ENCODE measurements at regions not wholly inside any gene's neighbourhood (a gene's known extent, or its start where the extent isn't known, plus 50 kb on each side); places are given as distances from the start of the nearest gene placed in this dataset.
A peak's percentile ranks its signal among the peaks of the same experiment; 100 is the strongest.

GRCh38 chr9:103991001-103991400, 103.1 kb upstream of the SMC2 start:
- CTCF ChIA-PET: no interaction called here
- peak overlapping the region in 1 of 9 donors; percentile 4 for H3K27ac Mint-ChIP-seq
- H3K4me3 ChIP-seq (ENCODE audit: low read length): no peak overlapping the region
- ATAC-seq: no peak
- no peaks in the 10 kb centered on the region for H3K9me3 ChIP-seq (ENCODE audit: control insufficient read depth in 2 of 3, low read length in 3 of 3)
- no peak overlapping the region for H3K27ac ChIP-seq (ENCODE audit: low read depth, low read length)
- H3K27me3 Mint-ChIP-seq: peaks cover 0 to 10% (median 4%) of the 10 kb centered on the region in 5 donors
- DNase-seq: no peak
- H3K36me3 Mint-ChIP-seq: no peaks in the 10 kb centered on the region
- H3K36me3 ChIP-seq (ENCODE audit: control insufficient read depth in 2 of 3, insufficient read depth in 3 of 3, low read length in 3 of 3): no peaks in the 10 kb centered on the region
- no peaks in the 10 kb centered on the region for H3K9me3 Mint-ChIP-seq
- intact Hi-C loops (cut with micrococcal nuclease): no loop called here
- POLR2A ChIA-PET: no interaction called here
- H3K4me1 Mint-ChIP-seq: peaks cover 0 to 8% (median 0%) of the 10 kb centered on the region in 7 donors
- H3K4me3 Mint-ChIP-seq: no peak overlapping the region
- H3K27me3 ChIP-seq (ENCODE audit: control insufficient read depth in 2 of 2, insufficient read depth in 2 of 2, low read length in 2 of 2): no peaks in the 10 kb centered on the region
- no peaks in the 10 kb centered on the region for H3K4me1 ChIP-seq (ENCODE audit: control insufficient read depth in 2 of 2, insufficient read depth in 2 of 2, low read length in 2 of 2)

DNA sequence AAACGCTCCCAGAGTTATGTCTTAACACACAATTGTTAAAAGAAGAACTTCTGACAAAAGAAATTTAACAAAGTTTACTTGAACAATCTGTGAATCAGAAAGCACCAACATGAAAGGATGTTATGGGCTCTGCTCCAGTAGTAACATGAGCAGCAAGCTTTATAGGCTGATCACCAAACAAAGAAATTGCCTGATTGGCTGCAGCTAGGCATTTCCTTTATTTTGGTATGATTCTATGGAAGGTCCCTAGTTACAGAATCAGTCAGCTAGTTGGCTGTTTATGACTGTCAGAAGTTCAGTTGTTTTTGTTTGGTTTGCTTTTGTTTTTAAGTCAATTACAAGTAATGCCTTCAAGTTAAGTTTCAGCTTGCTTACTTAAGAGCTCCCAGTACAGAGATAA, 102.4 kb upstream of the SMC2 start:
- POLR2A ChIA-PET: no interaction called here

DNA sequence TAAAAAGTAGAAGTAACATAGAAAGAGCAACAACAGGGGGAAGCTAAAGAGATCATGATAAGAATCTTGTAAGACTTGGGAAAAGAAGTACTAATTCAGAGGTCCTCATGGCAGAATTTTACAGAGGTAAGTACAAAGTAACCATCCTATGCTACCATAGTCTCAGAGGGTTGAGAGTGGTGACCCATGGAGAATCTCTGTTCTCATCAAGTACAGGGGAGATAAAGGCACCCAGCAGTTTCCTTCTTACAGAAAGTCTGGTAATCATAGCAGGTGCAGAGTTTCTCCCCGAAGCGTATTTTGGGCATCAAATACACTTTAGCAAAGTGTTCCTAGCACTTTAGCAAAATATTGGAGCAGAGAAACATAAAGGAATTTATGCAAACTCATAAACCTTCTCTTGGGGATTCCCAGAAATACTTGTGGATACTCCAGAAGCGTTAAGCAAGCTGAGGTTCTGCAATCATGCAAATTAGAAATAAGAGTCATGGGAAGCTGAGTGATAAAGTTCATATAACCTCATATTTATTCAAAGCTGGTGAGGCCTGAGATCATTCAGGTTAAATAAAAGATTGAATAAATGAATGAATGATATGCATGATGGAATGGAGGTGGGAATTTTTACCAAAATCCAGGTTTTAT, 101.0 kb upstream of the SMC2 start:
- Mint-ChIP-seq H3K27ac (no peak overlapping the region), H3K4me1 (peaks cover 0 to 8% (median 0%) of the 10 kb centered on the region in 7 donors), H3K36me3 (no peaks in the 10 kb centered on the region), H3K9me3 (no peaks in the 10 kb centered on the region), H3K27me3 (peaks cover 0 to 3% (median 0%) of the 10 kb centered on the region in 5 donors), H3K4me3 (no peak overlapping the region)
- no peaks in the 10 kb centered on the region for H3K9me3 ChIP-seq (ENCODE audit: control insufficient read depth in 2 of 3, low read length in 3 of 3)
- H3K4me1 ChIP-seq (ENCODE audit: control insufficient read depth in 2 of 2, insufficient read depth in 2 of 2, low read length in 2 of 2): no peaks in the 10 kb centered on the region
- ATAC-seq: no peak
- ChIA-PET POLR2A (no interaction called here), CTCF (no interaction called here)
- no peak for DNase-seq
- H3K27ac ChIP-seq (ENCODE audit: low read depth, low read length): no peak overlapping the region
- H3K36me3 ChIP-seq (ENCODE audit: control insufficient read depth in 2 of 3, insufficient read depth in 3 of 3, low read length in 3 of 3): no peaks in the 10 kb centered on the region
- intact Hi-C loops (cut with micrococcal nuclease): no loop called here
- no peaks in the 10 kb centered on the region for H3K27me3 ChIP-seq (ENCODE audit: control insufficient read depth in 2 of 2, insufficient read depth in 2 of 2, low read length in 2 of 2)
- no peak overlapping the region for H3K4me3 ChIP-seq (ENCODE audit: low read length)

More for the DNA sequence above, 102.4 kb upstream of the SMC2 start:
- Histone ChIP-seq H3K36me3 (ENCODE audit: control insufficient read depth in 2 of 3, insufficient read depth in 3 of 3, low read length in 3 of 3) (no peaks in the 10 kb centered on the region), H3K27ac (ENCODE audit: low read depth, low read length) (no peak overlapping the region), H3K4me3 (ENCODE audit: low read length) (no peak overlapping the region), H3K9me3 (ENCODE audit: control insufficient read depth in 2 of 3, low read length in 3 of 3) (no peaks in the 10 kb centered on the region), H3K27me3 (ENCODE audit: control insufficient read depth in 2 of 2, insufficient read depth in 2 of 2, low read length in 2 of 2) (no peaks in the 10 kb centered on the region), H3K4me1 (ENCODE audit: control insufficient read depth in 2 of 2, insufficient read depth in 2 of 2, low read length in 2 of 2) (no peaks in the 10 kb centered on the region)
- Mint-ChIP-seq H3K27ac (peak overlapping the region in 1 of 9 donors; percentile 69), H3K9me3 (no peaks in the 10 kb centered on the region), H3K4me3 (no peak overlapping the region), H3K36me3 (no peaks in the 10 kb centered on the region), H3K27me3 (peaks cover 0 to 6% (median under 1%) of the 10 kb centered on the region in 5 donors), H3K4me1 (peaks cover 0 to 8% (median 0%) of the 10 kb centered on the region in 7 donors)
- intact Hi-C loops (cut with micrococcal nuclease): no loop called here
- no peak for ATAC-seq
- no peak for DNase-seq
- CTCF ChIA-PET: no interaction called here

GRCh38 chr9:103997856-103998370, 96.2 kb upstream of the SMC2 start:
- Histone ChIP-seq H3K9me3 (ENCODE audit: control insufficient read depth in 2 of 3, low read length in 3 of 3) (no peaks in the 10 kb centered on the region), H3K36me3 (ENCODE audit: control insufficient read depth in 2 of 3, insufficient read depth in 3 of 3, low read length in 3 of 3) (no peaks in the 10 kb centered on the region), H3K4me1 (ENCODE audit: control insufficient read depth in 2 of 2, insufficient read depth in 2 of 2, low read length in 2 of 2) (no peaks in the 10 kb centered on the region), H3K27me3 (ENCODE audit: control insufficient read depth in 2 of 2, insufficient read depth in 2 of 2, low read length in 2 of 2) (no peaks in the 10 kb centered on the region), H3K27ac (ENCODE audit: low read depth, low read length) (no peak overlapping the region), H3K4me3 (ENCODE audit: low read length) (no peak overlapping the region)
- ChIA-PET POLR2A (no interaction called here), CTCF (interaction anchor here (0.8 kb wide), 1 partner anchor 1155 kb away, joined by 3 read pairs; no protein-coding TSS in a partner anchor)
- Mint-ChIP-seq H3K9me3 (no peaks in the 10 kb centered on the region), H3K27ac (no peak overlapping the region), H3K27me3 (peaks cover 0 to 8% (median 0%) of the 10 kb centered on the region in 5 donors), H3K36me3 (no peaks in the 10 kb centered on the region), H3K4me3 (no peak overlapping the region), H3K4me1 (no peaks in the 10 kb centered on the region)
- peak; percentile 26 for ATAC-seq
- no peak for DNase-seq
- intact Hi-C loops (cut with micrococcal nuclease): no loop called here

DNA sequence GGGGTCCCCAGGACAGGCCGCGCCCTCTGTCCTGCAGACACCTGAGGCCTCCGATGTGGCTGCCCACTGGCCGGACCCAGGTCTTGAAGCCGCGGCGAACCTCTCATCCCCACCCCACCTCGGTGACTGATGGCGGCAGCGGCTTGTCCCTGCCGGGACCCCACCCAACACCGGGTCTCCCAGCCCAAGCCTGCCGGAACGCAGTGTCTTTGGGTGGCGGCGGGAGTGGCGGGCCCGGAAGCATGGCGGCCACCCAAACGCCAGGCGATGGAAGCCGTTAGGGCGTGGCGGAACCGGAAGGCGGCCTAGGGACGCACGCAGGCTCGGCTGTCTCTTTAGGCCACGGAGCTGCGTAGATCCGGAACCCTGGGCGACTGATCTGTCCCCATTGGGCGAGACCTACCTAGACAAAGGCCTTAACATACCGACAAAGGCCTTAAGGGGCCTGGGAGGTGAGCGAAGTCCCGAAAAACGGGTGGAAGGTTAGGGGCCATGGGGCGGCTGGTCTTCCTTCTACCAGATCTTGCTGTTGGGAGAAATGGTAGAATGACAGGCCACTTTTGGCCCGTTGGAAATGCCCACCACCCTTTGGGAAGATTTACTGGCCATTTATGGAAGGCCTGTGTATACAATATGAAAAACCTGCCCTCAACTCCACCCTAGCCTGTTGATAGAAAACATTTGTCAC, 94.6 kb upstream of the SMC2 start:
- Mint-ChIP-seq H3K27me3 (peaks cover 0 to 15% (median 2%) of the 10 kb centered on the region in 5 donors), H3K27ac (no peak overlapping the region), H3K9me3 (no peaks in the 10 kb centered on the region), H3K4me3 (no peak overlapping the region), H3K36me3 (no peaks in the 10 kb centered on the region), H3K4me1 (no peaks in the 10 kb centered on the region)
- H3K36me3 ChIP-seq (ENCODE audit: control insufficient read depth in 2 of 3, insufficient read depth in 3 of 3, low read length in 3 of 3): no peaks in the 10 kb centered on the region
- H3K4me3 ChIP-seq (ENCODE audit: low read length): no peak overlapping the region
- no peak overlapping the region for H3K27ac ChIP-seq (ENCODE audit: low read depth, low read length)
- H3K4me1 ChIP-seq (ENCODE audit: control insufficient read depth in 2 of 2, insufficient read depth in 2 of 2, low read length in 2 of 2): no peaks in the 10 kb centered on the region
- POLR2A ChIA-PET: no interaction called here
- CTCF ChIA-PET: no interaction called here
- H3K27me3 ChIP-seq (ENCODE audit: control insufficient read depth in 2 of 2, insufficient read depth in 2 of 2, low read length in 2 of 2): no peaks in the 10 kb centered on the region
- intact Hi-C loops (cut with micrococcal nuclease): no loop called here
- no peak for DNase-seq
- no peak for ATAC-seq
- H3K9me3 ChIP-seq (ENCODE audit: control insufficient read depth in 2 of 3, low read length in 3 of 3): no peaks in the 10 kb centered on the region

GRCh38 chr9:104009826-104010225, 84.3 kb upstream of the SMC2 start:
- intact Hi-C loops (cut with micrococcal nuclease): no loop called here
- Mint-ChIP-seq H3K36me3 (no peaks in the 10 kb centered on the region), H3K27me3 (peaks cover 0 to 13% (median 9%) of the 10 kb centered on the region in 5 donors), H3K4me1 (peaks cover 0 to 3% (median 0%) of the 10 kb centered on the region in 7 donors), H3K27ac (no peak overlapping the region), H3K4me3 (no peak overlapping the region), H3K9me3 (no peaks in the 10 kb centered on the region)
- Histone ChIP-seq H3K9me3 (ENCODE audit: control insufficient read depth in 2 of 3, low read length in 3 of 3) (no peaks in the 10 kb centered on the region), H3K36me3 (ENCODE audit: control insufficient read depth in 2 of 3, insufficient read depth in 3 of 3, low read length in 3 of 3) (no peaks in the 10 kb centered on the region), H3K4me1 (ENCODE audit: control insufficient read depth in 2 of 2, insufficient read depth in 2 of 2, low read length in 2 of 2) (no peaks in the 10 kb centered on the region), H3K27ac (ENCODE audit: low read depth, low read length) (no peak overlapping the region), H3K27me3 (ENCODE audit: control insufficient read depth in 2 of 2, insufficient read depth in 2 of 2, low read length in 2 of 2) (peaks cover 0 to 3% of the 10 kb centered on the region in 2 donors), H3K4me3 (ENCODE audit: low read length) (no peak overlapping the region)
- ChIA-PET CTCF (no interaction called here), POLR2A (no interaction called here)
- DNase-seq: no peak
- ATAC-seq: no peak

All from naive thymus-derived CD4-positive, alpha-beta T cell (primary cell).